ENCODE measurements at regions not wholly inside any gene's neighbourhood (a gene's known extent, or its start where the extent isn't known, plus 50 kb on each side); places are given as distances from the start of the nearest gene placed in this dataset.
"Not testable (repeated sequence)": the region's sequence is repeated elsewhere in the genome, so short reads cannot be mapped to it uniquely, and the experiment has no call there.

GRCh38 chr14:23896609-23897153 lies 56.9 kb upstream of the DHRS4 start:
- no peak overlapping the region for H3K23ac ChIP-seq (ENCODE audit: low read depth, low read length)
- H3K4me1 ChIP-seq (ENCODE audit: control insufficient read depth, insufficient read depth, low read length): no peaks in the 10 kb centered on the region
- H3K9ac ChIP-seq (ENCODE audit: low read depth, low read length): no peak overlapping the region
- in situ Hi-C loops (cut with MboI; ENCODE audit: low sequenced_read_pairs) (no loop called here), dilution Hi-C loops (cut with HindIII; ENCODE audit: low sequenced_read_pairs, unreplicated experiment) (no loop called here), intact Hi-C loops (cut with micrococcal nuclease) (no loop called here)
- ChIA-PET CTCF (no interaction called here), POLR2A (ENCODE audit: unreplicated experiment) (no interaction called here)
- no peaks in the 10 kb centered on the region for H3K9me3 ChIP-seq (ENCODE audit: control insufficient read depth, insufficient read depth, low read length)
- DNase-seq: no peak
- no peaks in the 10 kb centered on the region for H4K20me1 ChIP-seq (ENCODE audit: insufficient read depth, low read length)
- no CpG with 5 or more reads among the region's 5 CpGs for WGBS, 2 experiments (ENCODE audit: extremely low coverage in 2 of 2, insufficient read length in 1 of 2)
- no peak overlapping the region for H3K4me3 ChIP-seq (ENCODE audit: insufficient read depth, low read depth, low read length)
- no peaks in the 10 kb centered on the region for H3K9me1 ChIP-seq (ENCODE audit: insufficient read depth, low read length)
- H2AK5ac ChIP-seq (ENCODE audit: low read depth, low read length): no peak overlapping the region
- BruUV-seq (replicated peaks): no TSS peak
- H2AFZ ChIP-seq (replicated peaks; ENCODE audit: low read length, poor library complexity): no peak overlapping the region
- H3K18ac ChIP-seq (ENCODE audit: low read depth, low read length): no peak overlapping the region
- H4K8ac ChIP-seq (ENCODE audit: low read depth in 2 of 2, low read length in 2 of 2): no peak overlapping the region
- no peak overlapping the region for H2BK120ac ChIP-seq (ENCODE audit: low read depth, low read length)
- no peak overlapping the region for H4K5ac ChIP-seq (ENCODE audit: low read depth, low read length)
- no peak overlapping the region for H3K4ac ChIP-seq (ENCODE audit: low read depth, low read length)
- H3K27ac ChIP-seq (ENCODE audit: insufficient read depth, low read length): no peak overlapping the region
- no peaks in the 10 kb centered on the region for H3K79me1 ChIP-seq (ENCODE audit: low read depth in 1 of 2, low read length in 2 of 2)
- no peak overlapping the region for H3K4me2 ChIP-seq (ENCODE audit: low read depth, low read length)
- H3K36me3 ChIP-seq (ENCODE audit: control insufficient read depth, insufficient read depth, low read length): no peaks in the 10 kb centered on the region
- H2AK9ac ChIP-seq (replicated peaks; ENCODE audit: low read depth, low read length, poor library complexity): no peak overlapping the region
- H3K27me3 ChIP-seq (ENCODE audit: control insufficient read depth, insufficient read depth, low read length): no peaks in the 10 kb centered on the region; the same call in 1 of the 2 replicates
- TF ChIP-seq RAD21 (IDR thresholded peaks at IDR 0.05; ENCODE audit: low read length) (no peak), CTCF (conservative IDR thresholded peaks at IDR 0.05; ENCODE audit: low read depth, low read length) (no peak), POLR2A (IDR thresholded peaks at IDR 0.05; ENCODE audit: low read depth, low read length) (no peak), CHD1 (IDR thresholded peaks at IDR 0.05; ENCODE audit: low read depth, low read length) (no peak), NFE2L2 (IDR thresholded peaks at IDR 0.05; ENCODE audit: low read depth, low read length) (no peak)
- H4K91ac ChIP-seq (ENCODE audit: insufficient read depth, low read depth, low read length): no peak overlapping the region
- H2BK5ac ChIP-seq (ENCODE audit: low read depth, low read length, poor library complexity, severe bottlenecking): no peak overlapping the region
- no peak for ATAC-seq (ENCODE audit: low read depth)
- no peak overlapping the region for H2BK15ac ChIP-seq (ENCODE audit: low read depth, low read length)
- H3K56ac ChIP-seq (ENCODE audit: extremely low read depth, insufficient read depth, low read length): no peak overlapping the region
- H2BK20ac ChIP-seq (ENCODE audit: low read depth, low read length): no peak overlapping the region
- H3K14ac ChIP-seq (replicated peaks; ENCODE audit: low read depth, low read length): no peak overlapping the region

- BruUV-seq (replicated peaks); H3K9me3 ChIP-seq (ENCODE audit: control insufficient read depth, insufficient read depth, low read length); in situ Hi-C loops (cut with MboI; ENCODE audit: low sequenced_read_pairs); H3K4me3 ChIP-seq (ENCODE audit: insufficient read depth, low read depth, low read length); H2BK15ac ChIP-seq (ENCODE audit: low read depth, low read length); H4K91ac ChIP-seq (ENCODE audit: insufficient read depth, low read depth, low read length); CTCF ChIA-PET; H3K4ac ChIP-seq (ENCODE audit: low read depth, low read length); H2AK5ac ChIP-seq (ENCODE audit: low read depth, low read length); POLR2A ChIA-PET (ENCODE audit: unreplicated experiment); H2AK9ac ChIP-seq (replicated peaks; ENCODE audit: low read depth, low read length, poor library complexity); H3K23ac ChIP-seq (ENCODE audit: low read depth, low read length); H3K9ac ChIP-seq (ENCODE audit: low read depth, low read length); intact Hi-C loops (cut with micrococcal nuclease); H4K20me1 ChIP-seq (ENCODE audit: insufficient read depth, low read length); H3K79me1 ChIP-seq (ENCODE audit: low read depth in 1 of 2, low read length in 2 of 2); H3K18ac ChIP-seq (ENCODE audit: low read depth, low read length); H4K8ac ChIP-seq (ENCODE audit: low read depth in 2 of 2, low read length in 2 of 2); H2BK20ac ChIP-seq (ENCODE audit: low read depth, low read length); H2BK5ac ChIP-seq (ENCODE audit: low read depth, low read length, poor library complexity, severe bottlenecking); H4K5ac ChIP-seq (ENCODE audit: low read depth, low read length); H3K4me2 ChIP-seq (ENCODE audit: low read depth, low read length); H3K9me1 ChIP-seq (ENCODE audit: insufficient read depth, low read length); H3K27me3 ChIP-seq (ENCODE audit: control insufficient read depth, insufficient read depth, low read length); H3K36me3 ChIP-seq (ENCODE audit: control insufficient read depth, insufficient read depth, low read length); H3K27ac ChIP-seq (ENCODE audit: insufficient read depth, low read length); H3K4me1 ChIP-seq (ENCODE audit: control insufficient read depth, insufficient read depth, low read length); ATAC-seq (ENCODE audit: low read depth); H2BK120ac ChIP-seq (ENCODE audit: low read depth, low read length); H3K14ac ChIP-seq (replicated peaks; ENCODE audit: low read depth, low read length); H2AFZ ChIP-seq (replicated peaks; ENCODE audit: low read length, poor library complexity); dilution Hi-C loops (cut with HindIII; ENCODE audit: low sequenced_read_pairs, unreplicated experiment); H3K56ac ChIP-seq (ENCODE audit: extremely low read depth, insufficient read depth, low read length); DNase-seq: not testable (repeated sequence)
- no CpG with 5 or more reads among the region's 2 CpGs for WGBS, 2 experiments (ENCODE audit: extremely low coverage in 2 of 2, insufficient read length in 1 of 2)
Observed at GRCh38 chr14:23897291-23897690, 56.3 kb upstream of the DHRS4 start.

Data from IMR-90 (cell line).